Cardiac muscle cell (in vitro differentiated cells and primary cell): ENCODE measurements at regions not wholly inside any gene's neighbourhood (a gene's known extent, or its start where the extent isn't known, plus 50 kb on each side); places are given as distances from the start of the nearest gene placed in this dataset.

Experiments used
- DNase-seq, 2 donors: peaks; one replicate each; pipeline versions ENCODE4 v3.0.0 to v3.0.0-alpha.2; 2010 to 2017; ENCODE audit warnings: low read depth in 1 of 2, low spot score in 1 of 2
- H3K27ac ChIP-seq: fragments of 200-600 bp; sonication (generic); 2 replicates; pipeline ENCODE4 v1.5.1; 2016
- H3K27me3 ChIP-seq: fragments of 200-600 bp; sonication (generic); 2 replicates; pipeline ENCODE4 v1.6.0; 2016; ENCODE audit warnings: control low read depth
- H3K36me3 ChIP-seq: fragments of 200-600 bp; sonication (generic); 2 replicates; pipeline ENCODE4 v1.5.1; 2016; ENCODE audit warnings: control low read depth
- H3K4me1 ChIP-seq: fragments of 200-600 bp; sonication (generic); 2 replicates; pipeline ENCODE4 v1.8.1; 2017; ENCODE audit warnings: low read depth, mild to moderate bottlenecking, mixed run types
- H3K4me3 ChIP-seq: fragments of 200-600 bp; sonication (generic); 2 replicates; pipeline ENCODE4 v1.5.1; 2016; ENCODE audit warnings: mild to moderate bottlenecking
- H3K9me3 ChIP-seq: fragments of 200-600 bp; sonication (generic); 2 replicates; pipeline ENCODE4 v1.5.1; 2017; ENCODE audit warnings: low read depth, mild to moderate bottlenecking, control low read depth
- TF ChIP-seq, protein P1 (sequence below): IDR thresholded peaks from 2 replicates; pipeline ENCODE4 v1.5.1; 2012; ENCODE audit warnings: low read depth, mild to moderate bottlenecking, low read length

DNA sequence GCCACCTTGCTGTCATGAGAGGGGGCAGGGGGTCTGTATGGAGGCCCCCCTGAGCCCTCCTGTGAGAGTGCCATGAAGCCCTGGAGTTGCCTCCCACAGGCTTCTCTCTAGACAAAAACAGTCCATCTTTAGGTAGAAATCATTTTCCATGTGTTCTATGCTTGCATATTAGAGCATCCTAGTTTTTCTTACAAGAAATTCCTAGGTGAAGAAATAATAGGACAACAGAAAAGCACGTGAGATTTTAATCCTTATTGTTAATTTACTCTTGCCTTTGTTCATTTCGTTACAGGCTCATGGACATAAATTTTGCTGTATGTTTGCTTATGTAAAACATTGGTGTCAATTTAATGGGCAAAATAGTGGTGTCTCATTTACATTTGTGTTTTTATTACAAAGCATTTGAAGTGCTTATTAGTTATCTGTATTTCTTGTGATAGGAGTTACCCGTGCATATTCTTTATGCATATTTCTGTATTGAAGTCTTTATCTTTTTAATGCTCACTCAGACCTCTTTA, 336.9 kb upstream of the RAB6C start:
- H3K27ac ChIP-seq, result no peak overlapping the region
- DNase-seq, result no peak
- H3K27me3 ChIP-seq, result no peaks in the 10 kb centered on the region
- no peak overlapping the region for H3K4me3 ChIP-seq
- no peaks in the 10 kb centered on the region for H3K4me1 ChIP-seq
- H3K36me3 ChIP-seq, result no peaks in the 10 kb centered on the region
- H3K9me3 ChIP-seq, result no peaks in the 10 kb centered on the region
- TF ChIP-seq, protein P1, sequence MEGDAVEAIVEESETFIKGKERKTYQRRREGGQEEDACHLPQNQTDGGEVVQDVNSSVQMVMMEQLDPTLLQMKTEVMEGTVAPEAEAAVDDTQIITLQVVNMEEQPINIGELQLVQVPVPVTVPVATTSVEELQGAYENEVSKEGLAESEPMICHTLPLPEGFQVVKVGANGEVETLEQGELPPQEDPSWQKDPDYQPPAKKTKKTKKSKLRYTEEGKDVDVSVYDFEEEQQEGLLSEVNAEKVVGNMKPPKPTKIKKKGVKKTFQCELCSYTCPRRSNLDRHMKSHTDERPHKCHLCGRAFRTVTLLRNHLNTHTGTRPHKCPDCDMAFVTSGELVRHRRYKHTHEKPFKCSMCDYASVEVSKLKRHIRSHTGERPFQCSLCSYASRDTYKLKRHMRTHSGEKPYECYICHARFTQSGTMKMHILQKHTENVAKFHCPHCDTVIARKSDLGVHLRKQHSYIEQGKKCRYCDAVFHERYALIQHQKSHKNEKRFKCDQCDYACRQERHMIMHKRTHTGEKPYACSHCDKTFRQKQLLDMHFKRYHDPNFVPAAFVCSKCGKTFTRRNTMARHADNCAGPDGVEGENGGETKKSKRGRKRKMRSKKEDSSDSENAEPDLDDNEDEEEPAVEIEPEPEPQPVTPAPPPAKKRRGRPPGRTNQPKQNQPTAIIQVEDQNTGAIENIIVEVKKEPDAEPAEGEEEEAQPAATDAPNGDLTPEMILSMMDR, result no peak

DNA sequence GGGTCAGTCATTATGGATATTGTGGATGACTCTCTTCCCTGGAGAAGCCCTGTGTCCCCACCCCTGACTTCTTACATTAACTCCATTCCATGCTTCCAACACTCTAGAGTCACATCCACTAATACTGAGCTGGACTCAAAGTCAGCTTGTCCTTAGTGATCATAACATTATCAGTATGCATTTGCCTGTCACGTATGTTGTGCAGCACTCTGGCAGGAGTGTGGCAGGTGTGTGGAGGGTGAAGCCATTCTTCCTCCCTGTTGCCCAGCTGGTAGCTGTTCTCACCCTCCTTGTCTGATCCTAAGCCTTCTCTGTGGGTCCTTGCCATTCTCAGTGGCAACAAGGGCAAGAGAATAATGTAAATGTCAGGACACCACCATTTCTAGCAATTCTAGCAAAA, 334.1 kb upstream of the RAB6C start:
- H3K27me3 ChIP-seq, result no peaks in the 10 kb centered on the region
- no peak overlapping the region for H3K4me3 ChIP-seq
- no peaks in the 10 kb centered on the region for H3K4me1 ChIP-seq
- no peaks in the 10 kb centered on the region for H3K9me3 ChIP-seq
- no peak for DNase-seq
- no peak overlapping the region for H3K27ac ChIP-seq
- H3K36me3 ChIP-seq, result no peaks in the 10 kb centered on the region
- TF ChIP-seq, protein P1, result no peak

DNA sequence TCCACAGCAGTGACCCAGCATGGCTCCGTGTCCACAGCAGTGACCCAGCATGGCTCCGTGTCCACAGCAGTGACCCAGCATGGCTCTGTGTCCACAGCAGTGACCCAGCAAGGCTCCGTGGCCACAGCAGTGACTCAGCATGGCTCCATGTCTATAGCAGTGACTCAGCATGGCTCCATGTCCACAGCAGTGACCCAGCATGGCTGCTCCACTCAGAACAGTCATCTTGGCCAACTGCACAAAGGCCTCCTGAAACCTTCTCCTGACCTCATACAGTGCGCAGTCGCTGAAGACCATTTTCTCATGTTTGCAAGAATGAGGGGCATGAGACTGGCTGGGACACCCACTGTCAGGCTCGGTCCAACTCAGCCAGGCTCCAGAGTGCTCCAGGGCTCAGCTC, 333.4 kb upstream of the RAB6C start:
- DNase-seq, result no peak
- H3K36me3 ChIP-seq, result no peaks in the 10 kb centered on the region
- no peaks in the 10 kb centered on the region for H3K9me3 ChIP-seq
- H3K27ac ChIP-seq, result no peak overlapping the region
- no peaks in the 10 kb centered on the region for H3K4me1 ChIP-seq
- H3K4me3 ChIP-seq, result no peak overlapping the region
- H3K27me3 ChIP-seq, result no peaks in the 10 kb centered on the region
- TF ChIP-seq, protein P1, result no peak

DNA sequence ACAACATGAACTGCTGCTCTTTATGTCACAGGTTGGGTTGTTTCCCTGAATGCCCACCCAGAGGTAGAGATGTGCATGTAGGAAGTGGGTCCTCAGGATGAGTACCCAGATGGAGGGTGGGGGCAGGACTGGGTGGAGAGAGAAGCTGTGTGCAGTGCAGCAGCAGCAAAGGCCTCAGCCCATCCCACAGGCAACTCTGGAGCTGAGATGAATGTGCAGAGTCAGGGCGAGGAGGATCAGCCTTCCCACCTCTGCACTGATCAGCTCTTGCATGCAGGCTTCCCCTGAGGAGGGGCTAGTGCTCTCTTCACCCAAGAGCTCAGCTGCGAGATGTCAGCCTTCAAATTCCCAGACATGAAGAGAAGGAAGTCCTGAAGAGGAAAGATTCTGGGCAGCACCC, 326.2 kb upstream of the RAB6C start:
- Histone ChIP-seq H3K27me3 (no peaks in the 10 kb centered on the region), H3K4me3 (no peak overlapping the region), H3K27ac (no peak overlapping the region), H3K9me3 (no peaks in the 10 kb centered on the region), H3K36me3 (no peaks in the 10 kb centered on the region), H3K4me1 (peaks cover 10% of the 10 kb centered on the region)
- no peak for DNase-seq
- TF ChIP-seq, protein P1, result no peak

DNA sequence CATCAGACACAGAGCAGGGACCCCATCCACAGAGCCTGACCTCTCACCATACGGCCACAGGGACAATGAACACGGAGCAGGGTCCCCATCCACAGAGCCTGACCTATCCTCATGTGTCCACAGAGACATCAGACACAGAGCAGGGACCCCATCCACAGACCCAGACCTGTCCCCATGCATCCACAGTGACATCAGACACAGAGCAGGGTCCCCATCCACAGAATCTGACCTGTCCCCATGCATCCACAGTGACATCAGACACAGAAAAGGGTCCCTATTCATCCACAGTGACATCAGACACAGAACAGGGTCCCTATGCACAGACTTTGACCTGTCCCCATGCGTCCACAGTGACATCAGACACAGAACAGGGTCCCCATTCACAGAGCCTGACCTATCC, 325.1 kb upstream of the RAB6C start:
- TF ChIP-seq, protein P1, result no peak
- Histone ChIP-seq H3K27me3 (no peaks in the 10 kb centered on the region), H3K4me1 (peaks cover 10% of the 10 kb centered on the region), H3K36me3 (no peaks in the 10 kb centered on the region), H3K27ac (no peak overlapping the region), H3K9me3 (no peaks in the 10 kb centered on the region), H3K4me3 (no peak overlapping the region)
- DNase-seq, result no peak
